ENCODE measurements at regions not wholly inside any gene's neighbourhood (a gene's known extent, or its start where the extent isn't known, plus 50 kb on each side); places are given as distances from the start of the nearest gene placed in this dataset.

DNA sequence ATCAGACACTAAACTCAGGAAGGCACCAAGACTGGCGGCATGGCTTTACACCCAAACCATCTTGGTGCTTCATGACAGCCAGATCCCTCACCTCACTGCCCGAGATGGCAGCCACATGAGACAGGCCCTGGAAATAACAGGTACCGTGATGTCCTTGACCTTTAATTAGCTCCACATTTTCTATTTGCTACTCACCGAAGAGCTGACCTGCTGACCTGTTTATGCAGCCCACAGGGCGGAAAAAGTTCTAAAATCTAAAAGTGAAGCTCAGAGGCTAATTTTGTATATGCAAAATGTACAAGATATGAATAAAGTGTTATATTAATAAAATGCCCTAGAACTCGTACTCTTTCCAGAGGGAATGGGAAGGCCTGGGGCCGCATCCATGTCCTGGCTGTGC lies 51.6 kb upstream of the RASGEF1A start:
- Histone ChIP-seq H3K9me3 (ENCODE audit: control insufficient read depth, insufficient read depth, low read depth, low read length) (no peaks in the 10 kb centered on the region), H3K27ac (ENCODE audit: low read length) (no peak overlapping the region), H3K4me1 (ENCODE audit: control insufficient read depth, insufficient read depth, low read length) (no peaks in the 10 kb centered on the region), H3K36me3 (ENCODE audit: control insufficient read depth, insufficient read depth, low read length) (no peaks in the 10 kb centered on the region), H3K27me3 (ENCODE audit: control insufficient read depth, insufficient read depth, low read length) (no peaks in the 10 kb centered on the region), H3K4me3 (ENCODE audit: low read depth in 2 of 2, low read length in 2 of 2) (no peak overlapping the region)
- intact Hi-C loops (cut with micrococcal nuclease; ENCODE audit: unreplicated experiment) (no loop called here), in situ Hi-C loops (cut with HindIII; ENCODE audit: low pct_unique_long_range_greater_than_20kb, low sequenced_read_pairs) (no loop called here)
- POLR2A ChIA-PET = no interaction called here
- CTCF ChIA-PET = interaction anchor here (0.5 to 0.6 kb wide), 2 partner anchors 56 to 439 kb away, joined by 3 to 12 read pairs; no protein-coding TSS in a partner anchor
- DNase-seq (ENCODE audit: low read depth, low spot score) (no peak), ATAC-seq (no peak)
- no TSS peak for BruUV-seq (replicated peaks)
- TF ChIP-seq REST (IDR thresholded peaks at IDR 0.05; ENCODE audit: insufficient read depth in 1 of 2, low read depth in 2 of 2, low read length in 1 of 2) = no peak
- TF ChIP-seq CTCF (IDR thresholded peaks at IDR 0.05) = no peak
- TF ChIP-seq POLR2AphosphoS5 (IDR thresholded peaks at IDR 0.05; ENCODE audit: low read depth, low read length) = no peak
- no peak for TF ChIP-seq TCF7L2 (IDR thresholded peaks at IDR 0.05; ENCODE audit: low read depth, low read length)
- no peak for TF ChIP-seq SIN3A (IDR thresholded peaks at IDR 0.05; ENCODE audit: borderline replicate concordance, insufficient read depth, low read depth, low read length)

- Histone ChIP-seq H3K9me3 (ENCODE audit: control insufficient read depth, insufficient read depth, low read depth, low read length) (no peaks in the 10 kb centered on the region), H3K4me1 (ENCODE audit: control insufficient read depth, insufficient read depth, low read length) (no peaks in the 10 kb centered on the region), H3K4me3 (ENCODE audit: low read depth in 2 of 2, low read length in 2 of 2) (no peak overlapping the region), H3K36me3 (ENCODE audit: control insufficient read depth, insufficient read depth, low read length) (no peaks in the 10 kb centered on the region), H3K27me3 (ENCODE audit: control insufficient read depth, insufficient read depth, low read length) (no peaks in the 10 kb centered on the region), H3K27ac (ENCODE audit: low read length) (no peak overlapping the region)
- ATAC-seq = no peak
- BruUV-seq (replicated peaks) = no TSS peak
- ChIA-PET CTCF (no interaction called here), POLR2A (interaction anchor here (0.6 kb wide), 1 partner anchor 102 kb away, joined by 3 read pairs; no protein-coding TSS in a partner anchor)
- TF ChIP-seq REST (IDR thresholded peaks at IDR 0.05; ENCODE audit: insufficient read depth in 1 of 2, low read depth in 2 of 2, low read length in 1 of 2) (no peak), SIN3A (IDR thresholded peaks at IDR 0.05; ENCODE audit: borderline replicate concordance, insufficient read depth, low read depth, low read length) (no peak), CTCF (IDR thresholded peaks at IDR 0.05) (no peak), POLR2AphosphoS5 (IDR thresholded peaks at IDR 0.05; ENCODE audit: low read depth, low read length) (no peak), TCF7L2 (IDR thresholded peaks at IDR 0.05; ENCODE audit: low read depth, low read length) (no peak)
- intact Hi-C loops (cut with micrococcal nuclease; ENCODE audit: unreplicated experiment) (no loop called here), in situ Hi-C loops (cut with HindIII; ENCODE audit: low pct_unique_long_range_greater_than_20kb, low sequenced_read_pairs) (no loop called here)
- DNase-seq (ENCODE audit: low read depth, low spot score) = no peak
These were observed 50.6 kb upstream of the RASGEF1A start for GRCh38 chr10:43317422-43317821.
